ENCODE measurements at regions not wholly inside any gene's neighbourhood (a gene's known extent, or its start where the extent isn't known, plus 50 kb on each side); places are given as distances from the start of the nearest gene placed in this dataset.

DNA sequence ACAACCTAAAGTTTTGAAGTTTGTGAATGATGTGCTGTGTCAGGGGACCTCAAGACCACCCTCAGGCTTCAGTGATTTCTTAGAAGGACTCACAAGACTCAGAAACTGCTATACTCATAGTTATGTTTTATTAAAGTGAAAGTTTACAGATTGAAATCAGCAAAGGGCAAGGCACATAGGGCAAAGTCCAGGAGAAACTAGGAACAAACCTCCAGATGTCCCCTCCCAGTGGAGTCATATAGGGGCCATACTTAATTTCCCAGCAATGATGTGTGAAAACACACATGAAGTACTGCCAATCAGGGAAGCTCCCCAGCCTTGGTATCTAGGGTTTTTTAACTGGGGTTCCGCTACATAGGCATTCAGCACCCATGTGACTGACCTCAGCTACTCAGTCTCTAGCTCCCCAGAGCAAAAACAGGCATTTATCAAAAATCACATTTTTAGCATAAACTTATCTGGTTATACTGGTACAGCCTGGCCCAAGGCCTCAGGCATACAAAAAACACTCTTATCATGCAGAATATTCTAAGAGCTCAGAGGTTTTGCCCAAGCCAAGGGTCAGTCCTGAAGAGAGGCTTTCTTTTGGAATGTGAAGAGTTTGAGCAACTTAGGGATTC, 74.7 kb upstream of the ANKRD55 start:
- TF ChIP-seq, protein P1, sequence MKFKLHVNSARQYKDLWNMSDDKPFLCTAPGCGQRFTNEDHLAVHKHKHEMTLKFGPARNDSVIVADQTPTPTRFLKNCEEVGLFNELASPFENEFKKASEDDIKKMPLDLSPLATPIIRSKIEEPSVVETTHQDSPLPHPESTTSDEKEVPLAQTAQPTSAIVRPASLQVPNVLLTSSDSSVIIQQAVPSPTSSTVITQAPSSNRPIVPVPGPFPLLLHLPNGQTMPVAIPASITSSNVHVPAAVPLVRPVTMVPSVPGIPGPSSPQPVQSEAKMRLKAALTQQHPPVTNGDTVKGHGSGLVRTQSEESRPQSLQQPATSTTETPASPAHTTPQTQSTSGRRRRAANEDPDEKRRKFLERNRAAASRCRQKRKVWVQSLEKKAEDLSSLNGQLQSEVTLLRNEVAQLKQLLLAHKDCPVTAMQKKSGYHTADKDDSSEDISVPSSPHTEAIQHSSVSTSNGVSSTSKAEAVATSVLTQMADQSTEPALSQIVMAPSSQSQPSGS (CRISPR knock-in tag; IDR thresholded peaks at IDR 0.05), result no peak
- TF ChIP-seq NR2C2 (CRISPR knock-in tag; IDR thresholded peaks at IDR 0.05) (no peak), NR2C2 (tag; IDR thresholded peaks at IDR 0.05) (no peak), POLR2AphosphoS5 (IDR thresholded peaks at IDR 0.05; ENCODE audit: control insufficient read depth, insufficient read depth, low read depth, low read length) (no peak), TAF1 (IDR thresholded peaks at IDR 0.05; ENCODE audit: control insufficient read depth, extremely low read depth, insufficient read depth, low read length, severe bottlenecking) (no peak), XRCC4 (IDR thresholded peaks at IDR 0.05; ENCODE audit: extremely low read depth, insufficient read depth, insufficient read length) (no peak), ZNF23 (CRISPR knock-in tag; IDR thresholded peaks at IDR 0.05) (no peak), CTCF (IDR thresholded peaks at IDR 0.05 in 2 of 3, conservative IDR thresholded peaks at IDR 0.05 in 1 of 3; ENCODE audit: insufficient read depth in 2 of 3, low read depth in 1 of 3, low read length in 3 of 3) (no peak), RAD21 (CRISPR knock-in tag; conservative IDR thresholded peaks at IDR 0.05 in 1 of 2, IDR thresholded peaks at IDR 0.05 in 1 of 2) (no peak), U2AF2 (optimal IDR thresholded peaks at IDR 0.05; ENCODE audit: low read depth, low read length) (no peak), YY1 (IDR thresholded peaks at IDR 0.05; ENCODE audit: borderline replicate concordance in 1 of 3, control insufficient read depth in 1 of 3, extremely low read depth in 1 of 3, insufficient read depth in 3 of 3, insufficient read length in 1 of 3, insufficient replicate concordance in 2 of 3, low read depth in 1 of 3, low read length in 2 of 3) (no peak)
- TF ChIP-seq, protein P2, sequence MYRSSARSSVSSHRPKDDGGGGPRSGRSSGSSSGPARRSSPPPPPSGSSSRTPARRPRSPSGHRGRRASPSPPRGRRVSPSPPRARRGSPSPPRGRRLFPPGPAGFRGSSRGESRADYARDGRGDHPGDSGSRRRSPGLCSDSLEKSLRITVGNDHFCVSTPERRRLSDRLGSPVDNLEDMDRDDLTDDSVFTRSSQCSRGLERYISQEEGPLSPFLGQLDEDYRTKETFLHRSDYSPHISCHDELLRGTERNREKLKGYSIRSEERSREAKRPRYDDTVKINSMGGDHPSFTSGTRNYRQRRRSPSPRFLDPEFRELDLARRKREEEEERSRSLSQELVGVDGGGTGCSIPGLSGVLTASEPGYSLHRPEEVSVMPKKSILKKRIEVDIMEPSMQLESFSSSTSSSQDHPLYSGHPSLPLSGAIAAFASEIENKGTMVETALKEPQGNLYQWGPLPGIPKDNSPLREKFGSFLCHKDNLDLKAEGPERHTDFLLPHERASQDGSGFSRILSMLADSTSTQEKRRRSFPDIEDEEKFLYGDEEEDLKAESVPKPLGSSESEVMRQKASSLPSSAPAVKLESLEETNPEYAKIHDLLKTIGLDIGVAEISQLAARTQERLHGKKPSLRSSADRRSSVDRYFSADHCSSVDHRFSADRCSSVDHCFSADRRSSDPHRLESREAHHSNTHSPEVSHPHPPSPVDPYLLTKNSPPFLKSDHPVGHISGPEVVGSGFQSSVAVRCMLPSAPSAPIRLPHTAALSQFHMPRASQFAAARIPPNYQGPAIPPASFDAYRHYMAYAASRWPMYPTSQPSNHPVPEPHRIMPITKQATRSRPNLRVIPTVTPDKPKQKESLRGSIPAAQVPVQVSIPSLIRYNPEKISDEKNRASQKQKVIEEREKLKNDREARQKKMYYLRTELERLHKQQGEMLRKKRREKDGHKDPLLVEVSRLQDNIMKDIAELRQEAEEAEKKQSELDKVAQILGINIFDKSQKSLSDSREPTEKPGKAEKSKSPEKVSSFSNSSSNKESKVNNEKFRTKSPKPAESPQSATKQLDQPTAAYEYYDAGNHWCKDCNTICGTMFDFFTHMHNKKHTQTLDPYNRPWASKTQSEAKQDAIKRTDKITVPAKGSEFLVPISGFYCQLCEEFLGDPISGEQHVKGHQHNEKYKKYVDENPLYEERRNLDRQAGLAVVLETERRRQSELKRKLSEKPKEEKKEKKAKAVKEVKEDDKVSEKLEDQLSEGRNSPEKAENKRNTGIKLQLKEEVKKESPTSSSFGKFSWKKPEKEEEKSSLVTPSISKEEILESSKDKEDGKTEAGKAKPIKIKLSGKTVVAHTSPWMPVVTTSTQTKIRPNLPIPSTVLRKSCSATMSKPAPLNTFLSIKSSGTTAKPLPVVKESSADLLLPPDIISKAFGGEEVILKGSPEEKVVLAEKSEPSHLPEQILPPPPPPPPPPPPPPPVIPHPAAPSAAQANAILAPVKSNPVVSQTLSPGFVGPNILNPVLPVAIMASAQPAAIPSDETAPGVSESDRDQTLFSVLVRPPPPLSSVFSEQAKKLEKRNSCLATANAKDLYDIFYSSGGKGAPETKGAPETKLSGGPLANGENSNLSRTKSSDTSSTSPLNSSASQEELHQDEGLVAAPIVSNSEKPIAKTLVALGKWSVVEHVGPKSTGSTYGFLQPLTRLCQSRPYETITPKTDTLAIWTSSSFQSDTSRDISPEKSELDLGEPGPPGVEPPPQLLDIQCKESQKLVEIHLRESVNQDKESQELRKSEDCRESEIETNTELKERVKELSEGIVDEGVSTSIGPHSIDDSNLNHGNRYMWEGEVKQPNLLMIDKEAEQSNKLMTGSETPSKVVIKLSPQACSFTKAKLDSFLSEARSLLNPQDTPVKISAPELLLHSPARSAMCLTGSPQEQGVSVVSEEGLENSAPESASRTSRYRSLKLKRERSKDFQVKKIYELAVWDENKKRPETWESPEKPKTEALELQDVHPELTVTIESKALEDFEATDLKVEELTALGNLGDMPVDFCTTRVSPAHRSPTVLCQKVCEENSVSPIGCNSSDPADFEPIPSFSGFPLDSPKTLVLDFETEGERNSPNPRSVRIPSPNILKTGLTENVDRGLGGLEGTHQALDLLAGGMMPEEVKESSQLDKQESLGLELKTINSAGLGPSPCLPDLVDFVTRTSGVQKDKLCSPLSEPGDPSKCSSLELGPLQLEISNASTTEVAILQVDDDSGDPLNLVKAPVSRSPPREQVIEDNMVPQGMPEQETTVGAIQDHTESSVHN (IDR thresholded peaks at IDR 0.05; ENCODE audit: borderline replicate concordance in 1 of 2, low read depth in 1 of 2), result no peak

Measured in K562 (cell line).